Activated naive CD8-positive, alpha-beta T cell (primary cell): ENCODE measurements at regions not wholly inside any gene's neighbourhood (a gene's known extent, or its start where the extent isn't known, plus 50 kb on each side); places are given as distances from the start of the nearest gene placed in this dataset.

ENCODE experiments used
- H3K27ac Mint-ChIP-seq: one replicate; pipeline ENCODE4 v1.8.0; 2021; ENCODE audit warnings: mixed read lengths
- H3K27me3 Mint-ChIP-seq: one replicate; pipeline ENCODE4 v1.8.0; 2021; ENCODE audit warnings: mixed read lengths
- H3K36me3 Mint-ChIP-seq: one replicate; pipeline ENCODE4 v1.8.0; 2021; ENCODE audit warnings: mixed read lengths
- H3K4me1 Mint-ChIP-seq: one replicate; pipeline ENCODE4 v1.8.0; 2021; ENCODE audit warnings: low read depth, mixed read lengths
- H3K4me3 Mint-ChIP-seq: one replicate; pipeline ENCODE4 v1.8.0; 2021; ENCODE audit warnings: mild to moderate bottlenecking, mixed read lengths
- H3K9me3 Mint-ChIP-seq: one replicate; pipeline ENCODE4 v1.8.0; 2021; ENCODE audit warnings: low read depth, mixed read lengths

DNA sequence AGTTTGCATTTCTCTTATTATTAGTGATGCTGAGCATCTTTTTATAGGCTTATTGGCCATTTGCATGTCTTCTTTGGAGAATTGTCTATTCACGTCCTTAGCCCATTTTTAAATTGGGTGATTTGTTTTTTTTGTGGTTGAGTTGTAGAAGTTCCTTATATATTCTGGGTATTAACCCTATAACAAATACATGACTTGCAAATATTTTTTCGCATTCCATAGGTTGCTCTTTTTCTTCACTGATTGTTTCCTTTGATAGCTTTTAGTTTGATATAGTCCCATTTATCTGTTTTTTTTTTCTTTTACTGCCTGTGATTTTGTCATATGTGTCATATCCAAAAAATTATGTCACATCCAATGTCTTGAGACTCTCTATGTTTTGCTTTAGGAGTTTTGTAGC is 243.6 kb downstream of the GPD2 start:
- Mint-ChIP-seq H3K4me3 (no peak overlapping the region), H3K9me3 (no peaks in the 10 kb centered on the region), H3K27ac (no peak overlapping the region), H3K4me1 (no peaks in the 10 kb centered on the region), H3K27me3 (peaks cover 2% of the 10 kb centered on the region), H3K36me3 (no peaks in the 10 kb centered on the region)

DNA sequence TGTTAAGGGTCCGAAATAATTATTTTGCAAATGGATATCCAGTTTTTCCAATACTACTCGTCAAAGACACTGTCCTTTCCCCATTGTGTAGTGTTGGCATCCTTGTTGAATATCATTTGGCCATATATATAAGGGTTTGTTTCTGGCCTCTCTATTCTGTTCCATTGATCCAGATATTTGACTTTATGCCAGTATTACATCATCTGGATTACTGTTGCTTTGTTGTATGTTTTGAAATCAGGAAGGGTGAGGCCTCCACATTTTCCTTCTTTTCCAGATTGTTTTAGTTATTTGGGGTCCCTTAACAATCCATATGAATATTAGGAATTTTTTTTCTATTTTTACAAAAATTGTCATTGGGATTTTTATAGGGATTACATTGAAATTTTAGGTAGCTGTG is 244.1 kb downstream of the GPD2 start:
- H3K27ac Mint-ChIP-seq: no peak overlapping the region
- no peaks in the 10 kb centered on the region for H3K9me3 Mint-ChIP-seq
- H3K27me3 Mint-ChIP-seq: peaks cover 2% of the 10 kb centered on the region
- H3K36me3 Mint-ChIP-seq: no peaks in the 10 kb centered on the region
- H3K4me1 Mint-ChIP-seq: no peaks in the 10 kb centered on the region
- no peak overlapping the region for H3K4me3 Mint-ChIP-seq

DNA sequence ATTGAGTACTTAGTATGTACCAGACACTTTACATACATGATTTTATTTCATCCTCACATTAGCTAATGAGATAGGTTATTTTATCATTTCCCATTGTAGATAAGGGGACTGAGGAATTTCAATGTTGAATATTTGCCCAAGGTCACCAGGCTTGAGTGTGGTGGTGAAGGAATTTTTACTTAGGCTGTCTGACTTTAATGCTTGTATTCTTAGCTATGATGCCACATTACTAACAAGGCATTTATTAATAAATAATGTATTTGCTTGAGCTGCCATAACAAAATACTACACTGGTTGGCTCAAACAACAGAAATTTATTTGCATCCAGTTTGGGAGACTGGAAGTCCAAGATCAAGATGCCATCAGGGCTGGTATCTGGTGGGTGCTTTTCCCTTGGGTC is 250.9 kb downstream of the GPD2 start:
- H3K4me1 Mint-ChIP-seq: no peaks in the 10 kb centered on the region
- H3K27ac Mint-ChIP-seq: no peak overlapping the region
- H3K36me3 Mint-ChIP-seq: no peaks in the 10 kb centered on the region
- H3K9me3 Mint-ChIP-seq: no peaks in the 10 kb centered on the region
- H3K27me3 Mint-ChIP-seq: peaks cover 8% of the 10 kb centered on the region
- no peak overlapping the region for H3K4me3 Mint-ChIP-seq

DNA sequence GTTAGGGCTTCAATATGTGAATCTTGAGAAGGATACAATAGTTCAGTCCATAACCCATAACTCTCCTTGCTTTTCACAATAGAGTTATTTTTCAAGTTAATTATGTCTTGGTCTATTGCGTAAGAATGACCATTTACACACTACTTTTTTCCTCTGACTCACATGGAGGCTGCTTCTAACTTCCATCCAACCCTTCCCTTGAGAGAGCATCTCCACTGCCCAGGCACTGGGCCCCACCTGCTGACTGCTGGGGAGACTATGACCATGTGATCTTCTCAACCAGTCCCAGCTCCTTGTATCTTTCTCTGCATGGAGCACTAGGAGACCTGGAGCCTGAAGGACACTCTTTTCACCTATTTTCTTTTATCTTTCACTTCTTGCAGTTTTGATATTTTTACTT is 251.5 kb downstream of the GPD2 start:
- Mint-ChIP-seq H3K27ac (no peak overlapping the region), H3K4me3 (no peak overlapping the region), H3K4me1 (no peaks in the 10 kb centered on the region), H3K36me3 (no peaks in the 10 kb centered on the region), H3K27me3 (peaks cover 7% of the 10 kb centered on the region), H3K9me3 (no peaks in the 10 kb centered on the region)

DNA sequence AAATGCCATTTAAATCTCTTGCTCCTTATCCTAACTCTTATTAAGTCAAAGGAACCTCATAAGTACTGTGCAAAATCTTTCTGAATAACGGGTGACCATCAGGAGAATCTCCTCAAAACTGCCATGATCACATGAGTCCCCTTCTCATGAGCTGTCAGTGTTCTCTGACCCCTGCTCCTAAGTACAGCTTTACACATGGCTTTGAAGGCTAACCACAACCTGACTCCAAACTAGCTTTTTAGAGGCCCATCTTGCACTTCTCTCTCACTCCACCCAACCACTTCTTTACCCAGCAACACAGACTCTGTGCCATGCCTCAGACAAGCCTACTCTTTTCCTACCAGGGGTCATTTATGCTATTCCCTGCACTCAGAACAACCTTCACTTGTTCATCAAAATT is 253.8 kb downstream of the GPD2 start:
- Mint-ChIP-seq H3K36me3 (no peaks in the 10 kb centered on the region), H3K4me3 (no peak overlapping the region), H3K27ac (no peak overlapping the region), H3K9me3 (no peaks in the 10 kb centered on the region), H3K4me1 (no peaks in the 10 kb centered on the region), H3K27me3 (peaks cover 7% of the 10 kb centered on the region)

DNA sequence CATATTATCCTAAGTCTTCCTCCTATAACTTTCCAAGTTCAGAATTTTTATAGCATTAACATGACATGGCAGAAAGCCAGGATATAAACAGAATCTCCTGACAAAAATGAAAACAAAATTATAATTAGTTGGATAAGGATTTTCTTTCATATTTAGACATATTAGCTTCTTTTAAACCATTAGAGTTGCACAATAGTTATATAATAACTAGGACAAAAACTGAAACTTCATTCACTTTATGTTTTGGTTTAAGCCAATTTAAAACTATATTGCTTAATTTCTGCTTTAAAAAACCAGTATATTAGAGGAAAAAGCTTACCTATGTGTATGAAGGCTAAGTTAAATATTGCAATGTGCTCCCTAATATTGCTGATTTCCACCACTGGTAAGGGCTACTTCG is 254.8 kb downstream of the GPD2 start:
- Mint-ChIP-seq H3K4me3 (no peak overlapping the region), H3K9me3 (no peaks in the 10 kb centered on the region), H3K4me1 (no peaks in the 10 kb centered on the region), H3K27ac (no peak overlapping the region), H3K27me3 (peaks cover 7% of the 10 kb centered on the region), H3K36me3 (no peaks in the 10 kb centered on the region)

DNA sequence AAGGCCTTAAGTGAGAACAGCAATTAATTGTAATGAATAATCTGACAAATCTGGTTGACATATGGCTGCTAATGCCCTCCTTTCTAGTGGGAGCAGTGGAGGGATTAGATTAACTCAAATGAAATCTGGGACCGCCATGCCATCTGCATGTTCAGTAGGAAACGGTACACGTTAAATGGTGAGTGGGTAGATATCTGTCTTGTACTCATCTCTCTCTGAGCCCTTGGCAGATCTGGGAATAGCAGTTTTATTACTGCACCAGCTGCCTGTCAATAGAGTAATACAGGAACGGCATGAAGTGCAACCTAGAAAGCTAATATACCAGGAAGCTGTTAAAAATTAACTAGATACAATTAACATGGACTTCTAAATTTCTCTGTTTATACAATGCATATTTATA is 258.8 kb downstream of the GPD2 start:
- H3K27ac Mint-ChIP-seq: no peak overlapping the region
- no peaks in the 10 kb centered on the region for H3K4me1 Mint-ChIP-seq
- no peak overlapping the region for H3K4me3 Mint-ChIP-seq
- H3K36me3 Mint-ChIP-seq: no peaks in the 10 kb centered on the region
- H3K9me3 Mint-ChIP-seq: no peaks in the 10 kb centered on the region
- H3K27me3 Mint-ChIP-seq: no peaks in the 10 kb centered on the region

DNA sequence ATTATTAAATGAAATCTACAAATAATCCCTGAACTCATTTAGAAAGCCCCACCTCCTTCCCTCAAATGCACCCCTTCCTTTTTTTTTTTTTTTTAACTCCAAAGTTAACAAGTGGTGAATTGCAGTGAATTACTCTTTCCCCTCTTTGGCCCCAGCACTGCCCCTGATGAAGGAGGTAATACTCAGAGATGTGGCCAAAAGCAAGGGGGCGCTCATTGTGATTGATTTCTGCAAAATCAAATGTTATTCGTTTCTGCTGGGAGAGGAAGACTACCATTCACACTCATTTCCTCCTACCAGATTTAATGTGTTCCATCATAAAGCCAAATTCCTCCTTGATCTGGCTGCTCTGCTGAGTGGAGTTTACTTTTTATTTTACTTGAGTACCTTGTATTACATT is 259.4 kb downstream of the GPD2 start:
- Mint-ChIP-seq H3K4me1 (no peaks in the 10 kb centered on the region), H3K9me3 (no peaks in the 10 kb centered on the region), H3K27me3 (no peaks in the 10 kb centered on the region), H3K36me3 (no peaks in the 10 kb centered on the region), H3K27ac (no peak overlapping the region), H3K4me3 (no peak overlapping the region)

DNA sequence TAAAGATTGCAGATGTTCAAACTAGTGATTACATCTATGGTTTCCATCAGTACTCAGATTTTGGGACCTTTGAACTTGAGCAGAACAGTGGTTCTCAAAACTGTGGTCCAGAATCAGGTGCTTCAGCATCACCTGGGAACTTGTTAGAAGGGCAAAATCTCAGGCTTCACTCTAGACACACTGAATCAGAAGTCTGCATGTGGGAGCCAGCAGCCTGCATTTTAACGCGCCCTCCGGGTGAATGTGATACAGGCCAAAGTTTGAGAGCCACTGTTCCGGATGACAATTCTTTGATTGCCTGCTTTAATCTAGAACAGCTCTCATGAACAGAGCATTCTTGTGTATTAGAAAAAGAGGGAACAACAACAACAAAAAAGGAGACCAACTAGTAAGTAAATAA is 261.7 kb downstream of the GPD2 start:
- no peaks in the 10 kb centered on the region for H3K36me3 Mint-ChIP-seq
- H3K27ac Mint-ChIP-seq: no peak overlapping the region
- H3K9me3 Mint-ChIP-seq: no peaks in the 10 kb centered on the region
- H3K4me3 Mint-ChIP-seq: no peak overlapping the region
- no peaks in the 10 kb centered on the region for H3K4me1 Mint-ChIP-seq
- H3K27me3 Mint-ChIP-seq: no peaks in the 10 kb centered on the region

DNA sequence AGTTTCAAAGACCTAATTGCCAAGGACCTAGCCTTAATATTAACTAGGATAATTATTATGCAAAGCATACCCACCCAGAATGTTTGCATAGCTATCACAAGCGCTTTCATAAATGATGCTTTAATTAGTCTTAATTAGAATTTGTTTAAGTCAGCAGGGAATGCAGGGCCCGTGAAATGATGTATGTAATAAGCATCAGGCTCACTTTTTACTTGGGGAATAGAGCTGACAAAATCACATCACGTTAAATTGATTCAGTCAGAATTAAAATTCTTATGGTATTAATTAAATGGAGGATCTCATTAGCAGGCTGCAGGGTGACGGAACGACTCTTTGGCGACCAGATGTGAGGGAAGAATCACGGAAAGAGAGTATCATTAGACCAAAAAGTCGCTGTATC is 264.5 kb downstream of the GPD2 start:
- no peak overlapping the region for H3K4me3 Mint-ChIP-seq
- H3K27ac Mint-ChIP-seq: no peak overlapping the region
- H3K27me3 Mint-ChIP-seq: peaks cover 3% of the 10 kb centered on the region
- no peaks in the 10 kb centered on the region for H3K9me3 Mint-ChIP-seq
- H3K4me1 Mint-ChIP-seq: no peaks in the 10 kb centered on the region
- no peaks in the 10 kb centered on the region for H3K36me3 Mint-ChIP-seq

DNA sequence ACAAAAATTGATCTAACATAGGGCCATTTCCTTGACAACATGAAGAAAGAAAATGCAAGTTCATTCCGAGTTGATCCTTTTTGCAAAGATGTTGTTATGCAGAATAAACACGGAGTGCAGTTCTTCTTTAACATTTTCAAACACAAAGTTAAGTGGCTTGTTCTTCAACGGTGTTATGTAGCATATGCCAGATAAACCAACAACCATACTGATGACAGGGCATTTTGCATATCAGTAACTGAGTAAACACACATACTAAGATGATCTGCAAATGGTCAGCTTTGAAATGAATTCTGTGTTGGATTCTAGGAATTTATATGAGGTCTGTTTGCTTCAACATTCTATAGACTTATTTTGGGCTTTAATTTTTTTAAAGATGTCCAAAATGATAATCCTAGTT is 266.4 kb downstream of the GPD2 start:
- Mint-ChIP-seq H3K4me1 (no peaks in the 10 kb centered on the region), H3K9me3 (no peaks in the 10 kb centered on the region), H3K36me3 (no peaks in the 10 kb centered on the region), H3K27ac (no peak overlapping the region), H3K27me3 (peaks cover 3% of the 10 kb centered on the region), H3K4me3 (no peak overlapping the region)

DNA sequence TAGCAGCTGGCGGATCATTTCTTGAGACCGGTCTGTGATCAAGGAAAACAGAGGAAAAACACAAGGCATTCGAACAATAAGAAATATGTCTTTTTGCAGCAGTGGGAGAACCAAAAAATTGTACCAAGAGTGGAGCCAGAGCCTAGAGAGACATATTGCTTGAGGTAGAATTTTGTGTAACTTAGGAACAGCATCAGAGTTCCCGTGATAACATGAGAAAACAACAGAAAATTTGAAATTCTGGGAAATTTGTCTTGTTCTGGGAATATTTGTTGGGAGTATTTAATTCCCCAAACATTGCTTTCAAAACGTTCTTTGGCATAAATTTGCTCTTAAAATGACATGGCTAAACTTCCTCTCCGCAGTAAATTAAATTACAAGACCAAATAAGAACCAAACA is 267.5 kb downstream of the GPD2 start:
- Mint-ChIP-seq H3K4me3 (no peak overlapping the region), H3K4me1 (no peaks in the 10 kb centered on the region), H3K27ac (no peak overlapping the region), H3K9me3 (no peaks in the 10 kb centered on the region), H3K27me3 (peaks cover 3% of the 10 kb centered on the region), H3K36me3 (no peaks in the 10 kb centered on the region)

DNA sequence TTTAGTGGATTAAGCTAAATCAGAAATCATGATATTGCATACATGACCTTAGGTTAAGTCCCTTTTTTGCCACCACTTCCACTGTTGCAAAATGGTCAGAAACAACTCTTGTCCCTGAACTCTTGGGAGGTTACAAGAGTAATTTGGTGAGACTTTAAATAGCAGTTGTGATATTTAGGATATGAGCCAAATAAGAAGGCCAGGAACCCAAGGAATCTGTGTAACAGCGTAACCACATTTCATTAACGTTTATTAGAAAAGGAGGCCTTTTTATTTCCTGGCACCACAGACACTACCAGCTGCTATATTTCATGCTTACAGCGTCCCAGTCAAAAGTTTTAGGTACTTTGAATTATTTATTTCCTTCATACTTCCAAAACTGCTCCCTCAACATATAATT is 268.0 kb downstream of the GPD2 start:
- H3K27ac Mint-ChIP-seq: no peak overlapping the region

DNA sequence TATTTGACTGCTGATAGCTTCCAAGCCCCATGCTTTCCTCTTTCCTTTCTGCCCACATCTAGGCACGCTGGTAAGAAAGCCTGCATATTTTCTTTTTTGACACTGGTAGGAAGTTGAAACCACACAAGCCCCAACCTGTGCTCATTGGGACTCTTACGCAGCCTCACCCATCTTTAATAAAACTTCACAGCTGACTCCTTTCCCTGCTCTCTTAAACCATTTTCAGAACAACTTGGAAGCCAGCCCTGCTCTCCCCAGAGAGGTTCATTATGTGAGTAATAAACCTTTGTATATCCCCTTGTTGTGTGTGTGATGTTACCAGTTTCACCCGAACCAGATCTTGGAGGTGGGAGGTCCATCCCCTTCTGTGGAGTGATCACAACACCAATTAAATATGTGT is 268.4 kb downstream of the GPD2 start:
- Mint-ChIP-seq H3K27ac (no peak overlapping the region), H3K36me3 (no peaks in the 10 kb centered on the region), H3K9me3 (no peaks in the 10 kb centered on the region), H3K4me3 (no peak overlapping the region), H3K4me1 (no peaks in the 10 kb centered on the region), H3K27me3 (peaks cover 3% of the 10 kb centered on the region)

More for the DNA sequence above, 268.0 kb downstream of the GPD2 start:
- H3K4me1 Mint-ChIP-seq: no peaks in the 10 kb centered on the region
- H3K4me3 Mint-ChIP-seq: no peak overlapping the region
- peaks cover 3% of the 10 kb centered on the region for H3K27me3 Mint-ChIP-seq
- H3K36me3 Mint-ChIP-seq: no peaks in the 10 kb centered on the region
- no peaks in the 10 kb centered on the region for H3K9me3 Mint-ChIP-seq

DNA sequence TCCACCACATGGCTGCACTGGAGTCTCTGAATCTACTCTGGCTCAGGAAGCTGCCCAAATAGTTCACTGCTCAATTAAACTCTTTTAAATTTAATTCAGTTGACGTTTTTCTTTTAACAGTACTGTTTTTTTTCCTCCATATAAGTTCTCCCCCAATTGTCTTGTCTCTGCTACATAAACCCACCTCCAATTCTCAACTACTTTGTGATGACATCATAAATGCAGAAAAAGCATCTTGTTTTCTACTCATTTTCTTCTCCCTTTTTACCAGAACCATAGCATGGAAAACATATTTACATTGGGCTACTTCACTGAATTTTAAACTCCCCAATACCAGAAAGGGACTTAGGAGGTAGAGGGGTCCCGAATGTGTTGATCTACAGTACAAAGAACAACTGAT is 270.4 kb downstream of the GPD2 start:
- Mint-ChIP-seq H3K27me3 (peaks cover 3% of the 10 kb centered on the region), H3K36me3 (no peaks in the 10 kb centered on the region), H3K9me3 (no peaks in the 10 kb centered on the region)

DNA sequence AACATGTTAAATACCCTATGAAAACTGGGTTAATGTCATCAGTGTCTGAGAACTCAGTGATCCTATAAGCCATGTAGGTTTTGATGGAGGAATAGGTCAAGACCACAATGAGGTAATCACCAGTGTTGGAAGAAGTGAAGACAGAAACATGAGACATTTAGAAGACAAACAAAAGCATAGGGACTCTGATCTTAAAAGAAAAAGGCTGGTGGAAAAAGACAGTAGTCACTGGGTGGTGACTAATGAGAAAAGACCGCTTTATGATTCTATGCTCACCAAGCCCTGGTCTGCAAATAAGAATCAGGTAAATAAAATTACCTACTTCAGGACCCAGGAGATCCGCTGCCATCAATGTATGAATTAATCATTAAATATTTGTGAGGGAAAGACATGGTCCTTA is 271.9 kb downstream of the GPD2 start:
- no peak overlapping the region for H3K27ac Mint-ChIP-seq
- peaks cover 3% of the 10 kb centered on the region for H3K27me3 Mint-ChIP-seq
- H3K9me3 Mint-ChIP-seq: no peaks in the 10 kb centered on the region
- no peaks in the 10 kb centered on the region for H3K36me3 Mint-ChIP-seq
- no peak overlapping the region for H3K4me3 Mint-ChIP-seq
- no peaks in the 10 kb centered on the region for H3K4me1 Mint-ChIP-seq

More for the DNA sequence above, 270.4 kb downstream of the GPD2 start:
- Mint-ChIP-seq H3K4me1 (no peaks in the 10 kb centered on the region), H3K27ac (no peak overlapping the region), H3K4me3 (no peak overlapping the region)

DNA sequence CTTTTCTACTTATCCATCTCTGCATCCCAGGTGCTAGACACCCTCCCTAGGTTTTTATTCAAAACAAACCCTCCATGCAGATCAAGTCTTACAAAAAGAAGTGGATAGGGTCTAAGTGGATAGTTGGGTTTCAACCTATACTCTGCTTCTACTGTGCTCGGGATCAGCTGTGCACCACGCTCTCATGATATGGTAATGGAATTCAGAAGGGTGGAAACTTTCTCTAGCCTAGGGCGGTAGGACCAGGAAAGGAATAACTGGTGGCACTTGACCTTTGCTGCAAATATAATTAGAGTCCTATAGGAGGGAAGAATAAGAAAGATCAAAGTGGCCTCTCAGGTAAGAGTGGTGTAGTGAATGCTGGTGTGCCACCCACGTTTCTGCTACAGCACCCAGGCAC is 272.9 kb downstream of the GPD2 start:
- no peak overlapping the region for H3K27ac Mint-ChIP-seq
- no peak overlapping the region for H3K4me3 Mint-ChIP-seq
- H3K4me1 Mint-ChIP-seq: no peaks in the 10 kb centered on the region
- H3K36me3 Mint-ChIP-seq: no peaks in the 10 kb centered on the region
- H3K9me3 Mint-ChIP-seq: no peaks in the 10 kb centered on the region
- H3K27me3 Mint-ChIP-seq: peaks cover 2% of the 10 kb centered on the region
